ENCODE measurements at regions not wholly inside any gene's neighbourhood (a gene's known extent, or its start where the extent isn't known, plus 50 kb on each side); places are given as distances from the start of the nearest gene placed in this dataset.

DNA sequence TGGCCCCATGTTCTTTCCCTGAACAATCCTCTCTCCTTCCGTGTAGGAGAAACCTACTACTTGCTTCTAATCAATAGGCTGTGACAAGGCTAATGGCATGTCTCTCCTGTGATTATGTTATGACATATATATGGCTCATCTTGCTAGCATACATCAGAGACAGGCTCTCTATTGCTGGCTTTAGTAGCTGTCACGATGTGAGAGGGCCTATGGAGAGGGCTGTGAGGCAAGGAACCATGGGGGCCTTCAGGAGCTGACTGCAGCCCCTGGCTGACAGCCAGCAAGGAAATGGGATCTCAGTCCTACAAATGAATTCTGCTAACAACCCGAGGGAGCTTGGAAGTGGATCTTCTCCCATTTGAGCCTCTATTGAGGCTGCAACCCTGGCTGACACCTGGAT lies 96.3 kb downstream of the EOMES start:
- Histone ChIP-seq H3K27me3 (no peaks in the 10 kb centered on the region), H3K9me3 (no peaks in the 10 kb centered on the region), H3K27ac (no peak overlapping the region), H3K36me3 (no peaks in the 10 kb centered on the region), H3K4me3 (no peak overlapping the region), H3K4me1 (no peaks in the 10 kb centered on the region)
- intact Hi-C loops (cut with DNase I; ENCODE audit: low total_unique reads) = no loop called here
- TF ChIP-seq, protein P1, sequence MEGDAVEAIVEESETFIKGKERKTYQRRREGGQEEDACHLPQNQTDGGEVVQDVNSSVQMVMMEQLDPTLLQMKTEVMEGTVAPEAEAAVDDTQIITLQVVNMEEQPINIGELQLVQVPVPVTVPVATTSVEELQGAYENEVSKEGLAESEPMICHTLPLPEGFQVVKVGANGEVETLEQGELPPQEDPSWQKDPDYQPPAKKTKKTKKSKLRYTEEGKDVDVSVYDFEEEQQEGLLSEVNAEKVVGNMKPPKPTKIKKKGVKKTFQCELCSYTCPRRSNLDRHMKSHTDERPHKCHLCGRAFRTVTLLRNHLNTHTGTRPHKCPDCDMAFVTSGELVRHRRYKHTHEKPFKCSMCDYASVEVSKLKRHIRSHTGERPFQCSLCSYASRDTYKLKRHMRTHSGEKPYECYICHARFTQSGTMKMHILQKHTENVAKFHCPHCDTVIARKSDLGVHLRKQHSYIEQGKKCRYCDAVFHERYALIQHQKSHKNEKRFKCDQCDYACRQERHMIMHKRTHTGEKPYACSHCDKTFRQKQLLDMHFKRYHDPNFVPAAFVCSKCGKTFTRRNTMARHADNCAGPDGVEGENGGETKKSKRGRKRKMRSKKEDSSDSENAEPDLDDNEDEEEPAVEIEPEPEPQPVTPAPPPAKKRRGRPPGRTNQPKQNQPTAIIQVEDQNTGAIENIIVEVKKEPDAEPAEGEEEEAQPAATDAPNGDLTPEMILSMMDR (IDR thresholded peaks at IDR 0.05) = no peak
- no peak for TF ChIP-seq POLR2A (IDR thresholded peaks at IDR 0.05)
- DNase-seq = no peak

DNA sequence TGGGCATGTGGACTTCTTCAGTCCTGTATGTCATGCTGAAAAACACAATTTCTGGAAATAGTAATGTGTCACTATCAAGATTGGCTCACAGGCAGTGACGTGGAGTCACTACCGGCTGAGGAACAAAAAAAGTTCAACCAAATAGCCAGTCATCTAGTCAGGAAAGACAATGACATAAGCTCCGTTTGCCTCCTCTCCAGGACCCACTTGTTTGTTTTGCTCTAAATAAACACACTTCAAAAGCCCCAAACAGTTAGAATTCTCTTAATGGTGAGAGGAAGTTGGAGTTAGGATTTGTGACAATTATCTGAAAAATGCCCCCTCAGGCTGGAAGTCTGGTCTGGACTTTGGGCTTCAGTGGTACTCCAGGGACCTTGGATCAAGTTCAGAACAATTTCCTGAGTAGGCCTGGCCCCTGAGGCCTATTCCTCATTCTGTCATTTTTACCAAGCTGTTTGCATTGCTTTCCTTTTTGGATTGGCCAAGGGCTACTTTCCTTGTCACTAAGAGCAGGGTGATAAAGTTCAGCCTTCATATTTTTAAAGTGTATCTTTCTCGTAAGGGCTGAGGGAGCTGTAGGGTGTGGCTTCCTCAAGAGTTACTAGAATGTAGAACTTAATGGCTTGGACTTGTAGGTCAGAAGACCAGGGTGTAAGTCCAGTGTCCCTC lies 98.9 kb downstream of the EOMES start:
- TF ChIP-seq POLR2A (IDR thresholded peaks at IDR 0.05) = no peak
- TF ChIP-seq, protein P1 (IDR thresholded peaks at IDR 0.05) = no peak
- Histone ChIP-seq H3K4me3 (no peak overlapping the region), H3K9me3 (no peaks in the 10 kb centered on the region), H3K36me3 (no peaks in the 10 kb centered on the region), H3K27me3 (no peaks in the 10 kb centered on the region), H3K4me1 (no peaks in the 10 kb centered on the region), H3K27ac (peak overlapping the region in 1 of 2 donors; percentile 49)
- intact Hi-C loops (cut with DNase I; ENCODE audit: low total_unique reads) = no loop called here
- DNase-seq = peak in 1 of 2 donors; percentile 27

DNA sequence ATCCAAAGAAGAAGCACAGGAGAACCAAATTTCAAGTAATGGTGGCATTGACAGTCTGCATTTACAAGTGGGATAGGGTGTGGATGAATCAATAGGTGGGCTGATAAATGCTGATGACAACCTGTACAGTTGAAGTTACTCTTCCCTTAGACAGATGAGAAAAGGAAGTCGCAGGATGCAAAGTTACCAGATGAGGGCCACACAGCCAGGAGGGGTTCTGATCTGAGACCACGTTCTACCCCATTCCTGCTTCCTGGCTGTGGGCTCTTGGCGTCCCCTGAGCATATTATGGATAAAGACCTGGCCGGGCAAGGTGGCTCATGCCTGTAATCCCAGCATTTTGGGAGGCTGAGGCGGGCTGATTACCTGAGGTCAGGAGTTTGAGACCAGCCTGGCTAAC lies 104.6 kb downstream of the EOMES start:
- H3K4me3 ChIP-seq = no peak overlapping the region
- no peaks in the 10 kb centered on the region for H3K4me1 ChIP-seq
- H3K27me3 ChIP-seq = no peaks in the 10 kb centered on the region
- TF ChIP-seq, protein P1 (IDR thresholded peaks at IDR 0.05) = no peak
- TF ChIP-seq POLR2A (IDR thresholded peaks at IDR 0.05) = no peak
- H3K9me3 ChIP-seq = no peaks in the 10 kb centered on the region
- no peaks in the 10 kb centered on the region for H3K36me3 ChIP-seq
- DNase-seq = no peak
- no peak overlapping the region for H3K27ac ChIP-seq
- intact Hi-C loops (cut with DNase I; ENCODE audit: low total_unique reads) = no loop called here

DNA sequence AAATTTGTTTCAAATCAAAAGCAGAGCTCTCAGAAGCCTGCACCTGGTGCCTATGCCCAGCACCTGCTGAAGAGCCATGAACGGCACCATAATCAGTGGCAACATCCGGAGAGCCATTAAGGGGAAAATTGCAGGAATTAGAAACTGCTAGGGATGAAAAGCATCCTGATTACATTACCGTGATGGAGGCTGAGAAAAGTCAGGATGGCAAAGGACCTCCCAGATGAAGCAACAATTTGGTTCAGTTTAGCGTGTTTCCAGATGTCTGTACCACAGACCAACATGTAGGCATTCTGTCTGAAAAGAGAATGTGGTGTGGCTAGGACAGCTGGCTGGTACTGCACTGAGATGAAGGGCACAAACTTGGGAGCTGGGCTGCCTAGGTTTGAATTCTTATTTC lies 106.1 kb downstream of the EOMES start:
- Histone ChIP-seq H3K4me3 (no peak overlapping the region), H3K27me3 (no peaks in the 10 kb centered on the region), H3K36me3 (no peaks in the 10 kb centered on the region), H3K4me1 (no peaks in the 10 kb centered on the region), H3K9me3 (no peaks in the 10 kb centered on the region), H3K27ac (no peak overlapping the region)
- intact Hi-C loops (cut with DNase I; ENCODE audit: low total_unique reads) = no loop called here
- TF ChIP-seq, protein P1 (IDR thresholded peaks at IDR 0.05) = no peak
- DNase-seq = no peak

DNA sequence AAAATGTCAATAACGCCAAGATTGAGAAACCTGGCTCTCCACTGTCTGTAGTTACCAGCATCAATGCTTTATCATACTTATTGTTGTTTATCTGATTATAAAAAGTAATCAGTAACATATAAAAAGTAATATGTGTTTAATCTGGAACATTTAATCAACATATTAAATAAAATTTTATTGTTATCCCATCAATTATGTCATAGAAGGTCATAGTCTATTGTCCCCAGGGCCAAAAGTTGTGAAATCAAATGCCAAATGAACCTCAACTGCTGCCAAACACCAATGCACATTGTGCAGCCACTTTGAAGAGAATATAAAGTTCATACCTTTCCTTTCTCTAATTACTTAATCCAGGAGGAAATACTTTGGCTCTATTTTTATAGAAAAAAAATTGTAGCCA lies 106.6 kb downstream of the EOMES start:
- intact Hi-C loops (cut with DNase I; ENCODE audit: low total_unique reads) = no loop called here
- no peak overlapping the region for H3K27ac ChIP-seq
- H3K9me3 ChIP-seq = no peaks in the 10 kb centered on the region
- TF ChIP-seq, protein P1 (IDR thresholded peaks at IDR 0.05) = no peak
- no peak for TF ChIP-seq POLR2A (IDR thresholded peaks at IDR 0.05)
- no peaks in the 10 kb centered on the region for H3K27me3 ChIP-seq
- no peak for DNase-seq
- no peak overlapping the region for H3K4me3 ChIP-seq
- H3K36me3 ChIP-seq = no peaks in the 10 kb centered on the region
- H3K4me1 ChIP-seq = no peaks in the 10 kb centered on the region

Measured in uterus (tissue), 3 donors.